ENCODE measurements at regions not wholly inside any gene's neighbourhood (a gene's known extent, or its start where the extent isn't known, plus 50 kb on each side); places are given as distances from the start of the nearest gene placed in this dataset.

GRCh38 chr5:174159327-174160114, 114.0 kb downstream of the NSG2 start:
- DNase-seq = no peak

- no peak for DNase-seq
Measured at GRCh38 chr5:174165406-174165805, 119.9 kb downstream of the NSG2 start.

GRCh38 chr5:174166231-174167079, 120.9 kb downstream of the NSG2 start:
- no peak for DNase-seq

- no peak for DNase-seq
Measured at GRCh38 chr5:174167080-174167910, 121.8 kb downstream of the NSG2 start.

GRCh38 chr5:174172152-174172551, 126.6 kb downstream of the NSG2 start:
- DNase-seq = no peak

- no peak for DNase-seq
Measured at GRCh38 chr5:174172566-174172965, 127.1 kb downstream of the NSG2 start.

- DNase-seq = no peak
Measured at GRCh38 chr5:174173766-174174165, 128.3 kb downstream of the NSG2 start.

- no peak for DNase-seq
Measured at GRCh38 chr5:174175716-174176268, 130.3 kb downstream of the NSG2 start.

- no peak for DNase-seq
Measured at GRCh38 chr5:174176511-174176910, 131.0 kb downstream of the NSG2 start.

- no peak for DNase-seq
Measured at GRCh38 chr5:174177531-174177930, 132.0 kb downstream of the NSG2 start.

- DNase-seq = no peak
Measured at GRCh38 chr5:174177976-174178605, 132.6 kb downstream of the NSG2 start.

- no peak for DNase-seq
Measured at GRCh38 chr5:174180639-174181038, 135.1 kb downstream of the NSG2 start.

- DNase-seq = no peak
Measured at GRCh38 chr5:174182111-174182510, 136.6 kb downstream of the NSG2 start.

GRCh38 chr5:174183701-174184100, 138.2 kb downstream of the NSG2 start:
- no peak for DNase-seq

GRCh38 chr5:174185506-174185905, 140.0 kb downstream of the NSG2 start:
- DNase-seq = no peak

- DNase-seq = no peak
Measured at GRCh38 chr5:174186096-174186695, 140.7 kb downstream of the NSG2 start.

GRCh38 chr5:174187001-174187400, 141.5 kb downstream of the NSG2 start:
- no peak for DNase-seq

- no peak for DNase-seq
Measured at GRCh38 chr5:174187481-174187880, 142.0 kb downstream of the NSG2 start.

- no peak for DNase-seq
Measured at GRCh38 chr5:174188295-174188694, 142.8 kb downstream of the NSG2 start.

GRCh38 chr5:174189654-174190541, 144.4 kb downstream of the NSG2 start:
- no peak for DNase-seq

GRCh38 chr5:174191076-174191475, 145.6 kb downstream of the NSG2 start:
- no peak for DNase-seq
